GM12801 (cell line): ENCODE measurements at regions not wholly inside any gene's neighbourhood (a gene's known extent, or its start where the extent isn't known, plus 50 kb on each side); places are given as distances from the start of the nearest gene placed in this dataset.

Experiments
- CTCF ChIP-seq: IDR thresholded peaks from one replicate; pipeline ENCODE4 v1.5.1; 2011; ENCODE audit warnings: control low read depth; ENCODE audit not compliant: insufficient read length; ENCODE audit errors: extremely low read depth

GRCh38 chr4:153142700-153143438, 61.4 kb upstream of the TRIM2 start:
- no peak for TF ChIP-seq CTCF

- TF ChIP-seq CTCF = no peak
Observed at GRCh38 chr4:153143527-153144348, 60.5 kb upstream of the TRIM2 start.

- no peak for TF ChIP-seq CTCF
Observed at GRCh38 chr4:153146031-153146430, 58.2 kb upstream of the TRIM2 start.

- no peak for TF ChIP-seq CTCF
Observed at GRCh38 chr4:153146961-153147360, 57.3 kb upstream of the TRIM2 start.

- no peak for TF ChIP-seq CTCF
Observed at GRCh38 chr4:153148791-153149190, 55.5 kb upstream of the TRIM2 start.

GRCh38 chr4:153151535-153152455, 52.4 kb upstream of the TRIM2 start:
- TF ChIP-seq CTCF = no peak
